NCI-H2081 treated with DMSO at 0.1 percent for 48 hours (cell line): ENCODE measurements at regions not wholly inside any gene's neighbourhood (a gene's known extent, or its start where the extent isn't known, plus 50 kb on each side); places are given as distances from the start of the nearest gene placed in this dataset.

Experiments used
- DNase-seq: peaks from one replicate; lab custom pipeline; 2025; lab: John Stamatoyannopoulos, UW

DNA sequence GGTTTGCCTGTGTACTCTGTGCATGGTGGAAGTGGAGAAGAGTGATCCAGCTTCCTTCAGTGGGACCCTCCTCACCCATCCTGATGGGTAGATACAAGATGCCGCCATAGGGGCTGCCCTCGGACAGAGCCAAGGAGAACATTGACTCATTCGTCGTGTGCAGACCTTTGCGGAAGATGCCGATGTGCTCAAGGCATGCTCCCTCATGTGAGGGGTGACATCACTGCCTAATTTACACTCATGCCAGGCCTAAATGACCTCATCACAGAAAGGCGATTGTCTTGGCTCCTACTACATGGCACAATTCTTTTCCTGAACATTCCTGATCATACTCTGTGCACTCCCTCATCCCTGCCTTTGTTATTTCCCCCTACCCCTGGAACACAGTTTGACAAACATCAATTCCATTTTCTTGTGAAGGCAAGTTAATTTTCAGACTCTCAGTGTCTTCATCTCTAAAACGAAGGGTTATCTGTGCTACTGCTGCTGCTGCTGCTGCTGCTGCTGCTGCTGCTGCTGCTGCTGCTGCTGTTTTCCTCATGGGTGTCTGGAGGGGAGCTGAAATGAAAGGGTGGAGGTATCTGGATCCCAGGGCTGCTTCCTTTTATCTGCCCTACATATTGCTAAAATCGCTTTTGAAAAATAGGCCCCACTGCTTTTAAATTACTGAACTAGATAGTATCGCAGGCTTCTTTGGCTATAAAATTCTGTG is 146.5 kb upstream of the ARGLU1 start:
- DNase-seq: no peak

DNA sequence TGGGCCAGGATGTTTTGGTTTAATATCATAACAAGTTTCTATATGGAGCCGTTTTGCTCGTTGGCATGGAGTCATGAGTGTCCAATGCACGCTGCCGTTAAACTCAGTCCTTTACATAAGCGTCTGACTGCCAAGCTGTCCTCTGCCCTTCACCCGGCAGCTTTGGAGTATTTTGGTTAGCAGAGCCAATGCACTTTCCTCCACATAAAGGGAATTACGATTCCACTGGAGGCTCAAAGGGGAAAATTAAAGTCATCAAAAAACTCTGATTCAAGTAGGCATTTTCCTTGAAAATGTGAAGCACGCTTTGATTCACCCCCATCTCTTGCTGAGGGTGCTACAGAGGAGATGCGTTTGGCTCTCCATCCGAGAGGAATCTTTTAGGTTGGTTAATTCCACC is 144.4 kb upstream of the ARGLU1 start:
- no peak for DNase-seq

DNA sequence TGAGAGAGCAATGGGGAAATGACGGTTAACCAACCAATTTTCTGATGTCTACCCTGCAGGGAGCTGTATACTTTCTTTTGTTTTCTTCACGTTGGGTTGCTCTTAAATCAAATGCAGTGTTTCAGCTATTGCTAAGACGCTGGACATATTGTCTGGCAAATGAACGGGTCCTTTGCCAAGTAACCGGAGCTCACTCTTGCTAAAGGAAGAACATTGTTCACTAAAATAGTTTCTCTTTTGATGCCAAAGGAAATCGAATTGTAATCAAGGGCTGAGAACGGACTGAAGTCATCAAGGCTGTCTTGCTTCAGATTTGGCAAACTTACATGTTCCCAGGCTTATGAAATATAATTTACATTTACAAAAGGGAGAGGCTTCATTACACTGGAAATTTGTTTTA is 142.3 kb upstream of the ARGLU1 start:
- no peak for DNase-seq

DNA sequence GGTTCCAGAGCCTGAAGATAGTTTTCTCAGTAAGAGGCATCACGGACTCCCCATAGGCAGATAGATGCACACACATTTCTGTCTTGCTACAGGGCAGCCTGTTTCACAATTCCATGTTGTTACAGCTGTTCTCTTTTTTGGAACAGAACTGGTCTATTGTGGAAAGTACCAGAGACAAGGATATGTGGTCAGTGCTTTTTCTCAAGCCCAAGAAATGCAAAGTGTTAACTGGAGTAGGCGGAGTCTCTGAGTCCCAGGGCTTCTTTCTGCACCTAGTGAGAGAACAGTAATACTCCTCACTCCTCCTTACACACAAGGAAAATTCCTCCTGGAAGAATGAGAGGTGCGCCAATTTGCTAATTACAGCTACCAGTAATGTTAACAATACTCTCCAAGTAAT is 141.6 kb upstream of the ARGLU1 start:
- no peak for DNase-seq

DNA sequence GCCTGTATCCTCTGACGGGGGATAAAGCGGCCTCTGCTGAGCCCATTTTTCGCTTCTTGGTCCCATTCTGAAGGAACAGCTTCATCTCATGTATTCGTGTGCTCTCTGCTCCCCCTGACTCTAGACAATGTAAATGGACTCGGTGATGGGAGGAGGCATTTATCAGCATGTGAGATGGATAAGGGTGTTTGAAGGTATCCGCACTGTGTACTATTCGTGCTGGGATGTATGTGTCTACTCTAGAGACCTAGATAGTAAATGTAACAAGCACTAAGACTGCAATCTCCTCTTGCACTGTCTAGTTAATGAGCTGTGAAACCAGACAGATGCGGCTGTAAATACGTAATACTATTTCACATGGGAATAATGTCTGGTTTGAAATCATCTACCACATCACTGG is 134.6 kb upstream of the ARGLU1 start:
- DNase-seq: no peak

DNA sequence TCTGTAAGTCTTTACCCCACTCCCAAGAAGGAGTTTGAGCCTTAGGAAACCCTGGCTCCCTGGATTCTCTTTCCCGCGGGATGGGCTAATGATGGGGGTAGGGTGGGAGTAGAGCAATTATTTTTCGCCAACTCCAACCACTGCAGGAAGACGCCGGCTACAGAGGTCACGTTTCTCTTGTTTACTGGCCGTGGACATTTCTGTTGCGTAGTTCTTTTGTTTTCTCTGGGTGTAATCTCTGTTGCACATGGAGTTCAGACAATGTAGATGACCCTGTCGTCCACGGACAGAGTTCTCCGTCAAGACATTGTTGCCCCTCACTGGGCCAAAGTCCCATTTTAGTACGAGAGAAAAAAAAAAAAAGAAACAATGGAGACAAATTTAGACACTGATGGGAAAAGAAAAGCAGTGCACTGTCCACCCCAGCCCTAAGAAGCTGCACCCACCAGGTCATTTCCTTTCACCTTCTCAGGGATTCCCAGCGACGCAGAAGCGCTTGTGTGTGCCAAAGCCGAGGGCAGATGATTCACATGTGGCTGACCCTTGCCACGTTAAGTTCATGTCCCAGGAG is 133.9 kb upstream of the ARGLU1 start:
- DNase-seq: no peak

DNA sequence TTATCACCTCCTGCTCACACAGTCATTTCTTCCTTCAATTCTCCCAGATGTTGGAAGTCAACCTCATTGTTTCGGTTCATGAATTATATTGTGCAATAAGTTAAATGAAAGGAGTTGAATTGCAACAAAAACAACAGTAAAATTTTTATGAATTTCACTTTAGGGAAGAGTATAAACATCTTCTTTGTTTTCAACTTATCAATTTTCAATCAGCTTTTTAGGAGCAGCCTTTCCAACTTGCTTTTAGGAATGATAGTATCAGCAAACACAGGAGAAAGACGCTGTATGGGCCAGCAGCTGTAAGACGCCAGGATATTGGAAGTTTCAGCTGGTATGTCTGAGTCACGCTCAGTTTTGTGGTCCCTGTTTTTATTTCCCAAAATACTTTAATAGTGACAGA is 132.5 kb upstream of the ARGLU1 start:
- no peak for DNase-seq

DNA sequence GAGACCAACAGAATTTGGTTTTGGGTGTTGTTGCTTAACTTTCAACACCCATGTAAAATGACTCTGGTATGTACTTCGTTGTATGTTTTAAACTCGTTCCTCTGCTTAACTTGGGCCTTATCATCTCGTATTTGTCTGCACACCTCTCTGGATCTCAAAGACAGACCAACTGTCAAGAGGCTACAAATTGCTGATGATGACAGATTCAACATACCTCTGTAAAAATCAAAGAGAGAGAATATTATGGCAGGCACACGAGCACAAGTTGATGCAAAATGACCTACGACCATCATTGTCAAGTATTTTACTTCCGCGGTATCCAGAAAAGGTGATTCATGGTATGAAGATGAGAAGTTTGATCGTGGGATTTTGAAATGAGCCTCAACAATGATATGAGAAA is 132.1 kb upstream of the ARGLU1 start:
- DNase-seq: no peak

DNA sequence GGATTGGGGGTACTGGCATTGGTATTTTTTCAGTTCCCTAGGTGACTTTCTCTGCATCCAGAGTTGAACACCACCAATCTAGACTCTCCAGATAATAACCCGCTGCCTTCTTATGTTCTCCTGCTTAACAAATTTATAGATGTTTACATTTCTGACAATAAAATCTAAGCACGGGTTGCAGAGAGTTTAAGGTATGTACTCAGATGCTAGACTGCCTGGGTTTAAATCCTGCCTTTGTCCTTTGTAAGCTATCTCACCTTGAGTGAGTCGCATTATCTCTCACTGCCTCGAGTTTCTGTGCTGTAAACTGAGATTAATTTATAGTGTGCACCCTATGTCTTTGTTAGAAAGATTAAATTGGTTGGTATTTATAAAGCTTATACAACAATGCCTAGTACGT is 131.4 kb upstream of the ARGLU1 start:
- no peak for DNase-seq

DNA sequence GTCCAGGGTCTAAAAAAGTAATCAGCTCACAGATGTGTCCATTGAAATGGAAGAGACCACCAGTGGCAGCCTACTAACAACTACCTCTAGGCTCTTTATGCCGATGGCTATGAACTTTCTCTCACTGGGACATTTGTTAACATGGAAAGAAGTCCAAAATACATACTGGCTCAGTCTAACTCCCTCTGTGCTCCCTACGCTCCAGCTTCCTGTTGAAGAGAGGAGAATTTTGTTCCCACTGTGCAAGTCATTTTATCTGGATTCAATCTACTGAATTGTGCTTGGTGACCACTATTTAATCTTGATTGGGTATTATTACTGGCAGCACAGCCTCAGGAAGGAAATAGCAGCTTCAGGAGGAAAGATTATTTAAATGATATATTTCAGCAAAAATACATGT is 128.8 kb upstream of the ARGLU1 start:
- DNase-seq: no peak

DNA sequence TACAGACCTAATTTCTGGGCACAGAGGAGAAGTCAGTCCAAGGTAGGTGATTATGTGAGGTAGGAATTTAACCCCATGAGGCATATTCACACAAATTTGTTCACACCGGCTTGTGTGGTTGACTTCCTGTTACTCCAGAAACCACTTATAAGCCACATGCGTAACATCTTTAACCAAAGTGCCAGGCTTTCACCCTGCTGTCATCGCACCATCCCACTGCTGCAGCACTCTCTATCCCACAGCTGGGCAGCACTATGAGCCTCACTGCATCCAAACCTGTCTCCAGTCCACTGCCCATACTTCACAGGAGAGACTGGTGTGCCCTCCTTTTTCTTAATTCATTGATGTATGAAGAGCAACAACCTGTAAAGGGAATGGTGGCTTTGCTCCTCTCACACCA is 128.2 kb upstream of the ARGLU1 start:
- no peak for DNase-seq

DNA sequence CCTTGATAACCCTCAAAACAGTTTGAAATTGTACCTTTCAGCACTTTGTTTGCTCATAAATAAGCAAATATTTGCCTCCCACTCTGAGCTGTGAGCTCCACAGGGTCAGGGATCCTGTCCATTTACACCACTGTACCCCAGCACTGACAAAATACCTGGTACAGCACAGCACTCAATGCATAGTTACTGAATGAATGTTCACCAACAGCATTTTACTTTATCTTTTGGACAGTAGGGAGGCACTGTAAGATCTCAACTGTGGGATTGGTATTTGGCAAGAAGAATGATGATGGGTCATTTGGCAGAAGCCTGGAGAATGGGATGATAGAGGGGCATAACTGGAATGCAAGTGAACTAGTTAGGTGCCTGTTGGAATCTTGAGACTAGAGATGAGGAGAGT is 127.2 kb upstream of the ARGLU1 start:
- no peak for DNase-seq

DNA sequence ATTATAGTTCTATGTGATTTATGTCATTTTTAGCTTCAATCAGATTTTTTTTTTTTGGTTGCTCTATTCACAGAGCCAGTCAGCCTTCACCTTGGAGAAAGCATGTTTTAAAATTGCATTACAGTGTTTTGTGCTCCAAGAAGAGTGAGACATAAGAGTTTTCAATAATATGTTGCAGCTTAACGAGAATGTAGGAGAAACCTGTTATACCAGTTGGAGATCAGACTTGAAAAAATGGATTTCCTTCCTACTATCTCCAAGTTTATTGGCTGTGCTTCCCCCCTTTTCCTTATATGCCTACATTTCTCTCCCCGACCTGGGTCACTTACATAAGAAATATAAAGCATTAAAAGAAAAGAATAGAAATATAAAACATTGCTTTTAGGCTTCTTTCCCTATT is 123.9 kb upstream of the ARGLU1 start:
- no peak for DNase-seq

DNA sequence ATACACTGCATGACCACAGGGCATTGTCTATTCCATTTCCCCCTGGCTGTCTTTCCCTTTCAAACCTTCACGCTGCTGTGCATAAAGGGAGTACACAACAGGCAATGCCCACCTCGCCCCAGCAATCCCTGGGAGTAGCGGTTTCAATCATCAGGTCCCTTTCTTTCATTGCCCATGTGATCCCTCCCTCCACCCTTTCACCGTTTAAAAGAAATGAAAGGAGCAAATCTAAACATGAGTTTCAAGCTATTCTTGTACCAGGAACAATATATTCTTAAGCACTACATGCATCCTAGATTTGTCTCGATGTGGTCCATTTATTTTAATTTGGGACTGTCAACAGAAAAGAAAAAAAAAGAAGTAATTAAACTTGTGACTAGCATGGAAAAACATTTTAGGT is 123.4 kb upstream of the ARGLU1 start:
- DNase-seq: no peak

DNA sequence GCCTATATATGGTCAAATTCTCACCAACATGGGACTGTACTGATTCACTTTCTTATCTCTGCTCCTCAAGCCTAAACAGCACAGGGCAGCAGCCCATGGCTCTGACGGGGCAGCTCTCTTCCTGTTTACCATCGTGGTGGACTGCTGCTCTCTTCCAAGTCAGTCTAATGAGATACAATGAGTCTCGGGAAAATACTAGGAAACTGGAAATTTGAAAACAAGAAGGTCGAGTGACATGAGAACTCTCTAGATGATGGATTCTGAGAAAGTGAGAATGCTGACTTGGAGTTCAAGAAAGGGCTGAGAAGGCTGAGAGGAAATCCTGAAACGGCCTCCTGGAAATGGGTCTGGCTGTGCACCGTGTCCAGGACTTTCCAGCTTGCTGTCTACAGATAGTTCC is 122.8 kb upstream of the ARGLU1 start:
- no peak for DNase-seq

DNA sequence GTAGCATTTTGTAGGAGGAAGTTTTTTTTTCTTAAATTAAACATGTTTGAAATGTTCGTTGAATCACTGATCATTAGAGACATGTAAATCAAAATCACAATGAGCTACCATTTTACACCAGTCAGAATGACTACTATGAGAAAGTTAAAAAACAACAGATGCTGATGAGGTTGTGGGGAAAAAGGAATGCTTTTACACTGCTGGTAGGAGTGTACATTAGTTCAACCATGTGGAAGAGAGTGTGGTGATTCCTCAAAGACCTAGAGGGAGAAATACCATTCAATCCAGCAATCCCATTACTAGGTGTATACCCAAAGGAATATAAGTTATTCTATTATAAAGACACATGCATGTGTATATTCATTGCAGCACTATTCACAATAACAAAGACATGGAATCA is 122.0 kb upstream of the ARGLU1 start:
- DNase-seq: no peak

DNA sequence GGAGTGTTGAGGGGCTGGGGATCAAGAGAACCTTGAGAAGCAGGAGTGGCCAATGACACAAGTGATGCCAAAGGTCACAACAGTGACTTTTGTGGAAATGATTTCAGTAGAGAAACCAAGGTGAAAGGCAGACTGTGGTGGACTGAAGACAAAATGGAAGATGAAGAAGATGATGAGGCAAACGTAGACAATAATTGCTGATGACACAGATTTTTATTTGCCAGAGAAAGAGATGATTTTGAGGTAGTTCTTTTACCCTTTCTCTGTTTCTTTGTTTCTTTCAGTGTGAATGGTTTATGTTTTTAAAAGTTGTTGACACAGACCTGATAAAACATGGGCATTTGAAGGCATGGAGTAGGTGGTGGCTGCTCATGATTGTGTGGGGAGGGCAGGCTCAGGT is 121.0 kb upstream of the ARGLU1 start:
- no peak for DNase-seq

DNA sequence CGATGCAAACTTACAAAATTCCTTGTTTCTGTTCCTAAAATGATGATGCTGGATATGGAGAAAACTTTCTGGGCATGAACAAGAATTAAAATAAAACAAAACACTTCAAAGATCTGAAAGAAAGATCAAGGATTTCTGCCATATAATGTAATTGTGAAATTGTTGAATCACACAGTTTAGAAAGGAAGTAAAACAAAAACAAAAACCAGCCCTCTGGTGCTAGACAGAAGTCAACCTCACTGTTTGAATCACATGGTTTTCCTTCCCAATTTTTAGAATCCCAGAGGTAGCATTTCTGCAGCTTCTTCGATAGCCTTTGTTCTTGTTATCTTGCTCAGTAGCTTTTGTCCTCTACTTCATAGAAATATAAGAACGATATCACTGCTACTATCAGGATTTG is 118.2 kb upstream of the ARGLU1 start:
- DNase-seq: no peak

DNA sequence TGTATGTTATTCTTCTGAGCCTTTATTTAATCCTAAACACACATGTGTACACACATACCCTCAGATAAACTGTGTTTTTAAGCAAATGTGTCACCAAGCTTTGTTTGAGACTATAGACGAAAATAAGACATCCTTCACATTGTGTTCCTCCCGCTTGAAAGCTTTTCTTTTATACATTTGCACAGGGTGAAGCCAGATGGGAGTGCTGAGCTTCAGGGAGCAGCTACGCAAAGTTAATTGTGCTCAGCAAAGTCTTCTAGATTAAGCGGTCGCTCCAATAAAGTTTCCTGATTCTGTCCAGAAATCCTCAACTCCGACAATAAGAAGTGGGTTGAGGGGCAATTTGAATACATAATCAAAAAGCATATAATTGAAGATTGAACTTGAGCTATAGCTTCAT is 117.2 kb upstream of the ARGLU1 start:
- no peak for DNase-seq

DNA sequence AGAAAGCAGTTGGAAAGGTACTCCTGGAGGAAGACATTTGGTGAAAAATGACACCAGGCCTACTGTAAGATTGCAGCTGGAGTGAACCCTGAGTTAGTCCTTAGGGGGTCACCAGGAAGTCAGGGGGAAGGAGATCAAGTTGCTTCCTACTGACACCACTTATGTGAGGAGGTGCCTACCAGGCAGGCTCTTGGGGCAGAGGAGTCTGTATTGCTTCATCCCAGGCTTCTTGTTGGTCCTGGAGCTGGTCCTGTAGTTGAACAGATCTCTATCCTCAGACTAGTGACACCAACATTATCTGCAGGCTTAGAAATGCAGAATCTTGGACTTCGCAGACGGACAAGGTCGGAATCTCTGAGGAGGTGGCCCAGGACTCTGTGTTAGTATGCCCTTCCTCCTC is 116.0 kb upstream of the ARGLU1 start:
- DNase-seq: no peak

DNA sequence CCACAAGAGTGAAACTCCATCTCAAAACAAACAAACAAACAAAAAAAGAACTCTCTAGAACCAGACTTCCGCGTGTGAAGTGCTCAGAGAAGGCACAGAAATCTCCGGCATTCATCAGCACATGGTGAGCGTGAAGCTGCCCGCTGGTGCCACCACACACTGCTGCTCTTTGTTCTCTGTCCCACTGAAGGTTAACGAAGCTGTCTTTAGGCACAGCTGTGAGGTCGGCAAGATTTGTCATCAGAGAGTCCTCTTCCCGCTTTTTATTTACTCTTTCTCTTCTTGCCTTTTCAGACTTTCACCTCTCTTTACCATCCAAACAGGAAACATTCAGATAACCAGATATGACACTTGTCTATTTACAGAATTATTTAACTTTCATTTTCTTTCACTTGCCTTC is 115.2 kb upstream of the ARGLU1 start:
- no peak for DNase-seq

DNA sequence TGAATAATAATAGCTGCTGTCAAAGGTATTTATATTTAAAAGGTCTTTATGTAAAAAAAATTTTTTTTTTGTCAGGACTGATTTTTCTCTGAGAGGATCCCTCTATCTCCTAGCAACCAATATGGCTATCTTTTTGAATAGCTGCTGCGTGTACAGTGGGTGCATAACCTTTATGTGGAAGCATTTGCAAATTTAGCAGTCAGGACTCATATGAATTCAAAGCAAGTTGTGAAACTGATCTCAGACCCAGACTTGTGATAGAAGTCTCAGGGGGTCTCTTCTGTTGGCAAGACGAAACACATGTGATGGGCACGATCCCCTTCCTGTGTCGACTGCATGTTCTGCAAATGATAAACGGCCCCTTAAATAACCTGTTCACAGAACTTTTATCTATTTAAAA is 114.1 kb upstream of the ARGLU1 start:
- no peak for DNase-seq

DNA sequence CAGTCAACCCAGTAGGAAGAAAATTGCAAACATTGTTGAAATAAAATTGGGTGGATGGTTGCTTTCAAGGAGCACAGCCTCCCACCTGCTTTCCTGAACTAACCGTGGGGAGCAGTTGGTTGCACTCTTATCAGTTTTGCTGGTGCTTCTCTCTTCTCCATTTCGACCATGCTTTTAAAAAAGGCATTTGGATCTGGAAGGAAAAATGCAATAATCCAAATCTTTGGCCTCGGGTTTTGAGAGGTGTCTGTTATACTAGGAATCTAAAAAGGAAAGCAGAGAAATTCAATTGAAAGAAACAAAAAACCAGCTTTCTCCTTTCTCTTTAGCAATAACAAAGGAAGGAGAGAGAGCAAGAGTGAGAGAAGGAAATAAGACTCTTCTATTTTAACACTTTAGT is 113.6 kb upstream of the ARGLU1 start:
- DNase-seq: no peak

DNA sequence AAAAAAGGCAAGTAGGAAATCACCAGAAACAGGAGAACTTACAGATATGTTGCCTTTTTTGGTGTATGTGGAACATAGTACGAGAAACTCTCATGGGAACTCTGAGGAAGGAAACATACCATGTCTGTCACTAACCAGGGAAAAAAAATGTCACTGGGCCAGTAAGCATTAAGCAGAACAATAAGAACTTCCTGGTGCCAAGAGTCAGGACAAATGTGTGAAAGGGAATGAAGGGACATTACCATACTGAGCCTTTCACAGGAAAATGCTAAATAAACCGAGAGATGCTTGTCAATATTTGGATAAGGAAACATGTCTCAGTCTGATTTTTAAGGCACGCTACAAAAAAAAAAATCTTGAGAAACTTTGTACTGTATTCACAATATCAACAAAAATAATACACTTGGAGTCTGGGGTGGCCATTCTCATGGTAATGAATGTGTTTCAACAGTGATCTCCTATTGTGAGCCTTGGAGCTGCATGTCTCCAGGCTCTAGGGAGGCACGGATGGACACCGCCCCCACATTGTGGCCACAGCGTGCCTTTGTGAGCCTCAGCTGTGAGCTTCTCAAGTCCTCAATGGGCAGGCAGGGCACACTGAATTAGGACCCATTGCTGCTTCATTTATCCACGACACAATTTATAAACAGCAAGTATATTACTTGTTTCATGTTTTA is 113.0 kb upstream of the ARGLU1 start:
- DNase-seq: no peak
